Suprapubic skin (tissue), 4 donors: ENCODE measurements at regions not wholly inside any gene's neighbourhood (a gene's known extent, or its start where the extent isn't known, plus 50 kb on each side); places are given as distances from the start of the nearest gene placed in this dataset.

ENCODE experiments used
- CTCF ChIP-seq, 2 donors: fragments of 200-600 bp in 1 of 2; fragments of 450-650 bp in 1 of 2; sonication (generic) in 1 of 2; IDR thresholded peaks; one replicate each; pipeline ENCODE4 v1.5.1; 2016 to 2019; ENCODE audit warnings: antibody characterized with exemption in 2 of 2, mild to moderate bottlenecking in 1 of 2, moderate library complexity in 1 of 2
- EP300 ChIP-seq: sonication (generic); formaldehyde crosslinking; IDR thresholded peaks from one replicate; pipeline ENCODE4 v1.6.1; 2017; ENCODE audit warnings: antibody characterized with exemption
- POLR2AphosphoS5 ChIP-seq, 3 donors: sonication (generic); formaldehyde crosslinking; IDR thresholded peaks; one replicate each; pipeline ENCODE4 v1.6.1; 2017; ENCODE audit warnings: antibody characterized with exemption in 3 of 3

DNA sequence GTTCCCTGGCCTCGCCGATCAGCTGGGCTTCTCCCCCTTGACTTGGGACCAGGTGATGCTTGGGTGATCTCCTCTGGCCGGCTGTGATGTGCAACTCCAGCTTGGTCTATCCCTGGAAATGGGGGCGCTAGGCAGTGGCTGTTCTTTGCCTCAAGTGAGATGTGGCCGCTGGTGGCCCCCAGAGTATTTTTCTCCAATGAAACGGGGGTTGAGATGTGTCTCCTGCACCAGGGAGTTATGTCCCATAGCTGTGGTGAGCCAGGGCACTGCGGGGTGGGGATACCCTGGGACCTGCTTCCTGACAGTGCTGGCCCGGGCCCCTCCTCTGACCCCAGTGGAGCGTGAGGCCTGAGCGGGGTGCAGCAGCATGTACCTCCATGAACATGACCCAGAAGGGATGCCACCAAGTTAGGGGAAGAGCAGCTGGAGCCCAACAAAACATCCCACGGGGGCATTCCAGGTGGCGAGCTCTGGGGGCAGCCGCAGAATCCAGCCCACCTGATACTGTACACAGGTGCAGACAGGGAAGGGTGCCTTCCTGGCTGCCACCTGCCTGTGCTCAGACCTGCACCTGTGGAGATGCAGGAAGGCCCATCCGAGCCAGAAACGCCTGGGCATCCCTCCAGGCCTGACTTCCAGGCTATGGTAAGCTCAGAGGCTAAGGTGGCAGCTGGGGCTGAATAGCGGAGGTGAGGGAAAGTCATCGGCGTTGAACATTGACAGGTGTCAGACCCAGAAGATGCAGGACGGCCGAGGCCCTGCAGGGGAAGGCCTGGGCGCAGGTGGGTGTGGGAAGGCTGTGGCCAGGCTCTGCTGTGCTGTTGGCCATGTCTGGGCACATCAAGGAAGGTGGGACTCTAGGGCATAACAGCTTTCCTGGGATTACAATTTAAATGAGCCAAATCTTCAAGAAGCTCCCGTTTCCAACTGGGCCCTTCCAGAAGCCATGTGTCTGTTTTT is 97.3 kb downstream of the CTTN start:
- no peak for TF ChIP-seq CTCF (IDR thresholded peaks at IDR 0.05)
- TF ChIP-seq POLR2AphosphoS5 (IDR thresholded peaks at IDR 0.05): no peak
- TF ChIP-seq EP300: no peak
